CD4-positive, alpha-beta T cell (primary cell): ENCODE measurements at regions not wholly inside any gene's neighbourhood (a gene's known extent, or its start where the extent isn't known, plus 50 kb on each side); places are given as distances from the start of the nearest gene placed in this dataset.
"Not testable (repeated sequence)": the region's sequence is repeated elsewhere in the genome, so short reads cannot be mapped to it uniquely, and the experiment has no call there.

ENCODE experiments used
- ATAC-seq: fragments of 200-7000 bp; cut with Tn5 transposase; one replicate; pipeline ENCODE4 v1.10.0; 2022; ENCODE audit warnings: mild to moderate bottlenecking; ENCODE audit not compliant: poor library complexity
- CTCF ChIA-PET: fragments of 350-600 bp; sonication (Branson Sonifier 250); formaldehyde crosslinking; loops from one replicate; lab custom pipeline; 2021; ENCODE audit warnings: antibody characterized with exemption, inconsistent platforms; lab: Charles Lee
- POLR2A ChIA-PET: fragments of 350-600 bp; sonication (Branson Sonifier 250); formaldehyde crosslinking; loops from one replicate; lab custom pipeline; 2021; ENCODE audit warnings: antibody characterized with exemption, inconsistent platforms; lab: Charles Lee
- DNase-seq, 14 experiments: peaks; one replicate each; pipeline ENCODE4 v3.0.0-alpha.2; 2013 to 2020; ENCODE audit warnings: mixed read lengths in 2 of 14
- H3K27ac ChIP-seq, 2 donors: one replicate each; pipeline versions ENCODE4 v1.5.1 to v1.7.0; 2013; ENCODE audit warnings: low read length in 2 of 2, low read depth in 1 of 2, mild to moderate bottlenecking in 1 of 2
- H3K27me3 ChIP-seq, 2 experiments: 1 replicate in 1 of 2; 2 replicates in 1 of 2; pipeline versions ENCODE4 v1.6.1 to v1.7.0; 2013; ENCODE audit warnings: low read length in 2 of 2, control low read depth in 1 of 2, mild to moderate bottlenecking in 1 of 2, moderate library complexity in 1 of 2; ENCODE audit not compliant: insufficient read depth in 2 of 2, control insufficient read depth in 1 of 2
- H3K36me3 ChIP-seq: one replicate; pipeline ENCODE4 v1.6.1; 2013; ENCODE audit warnings: low read length, control low read depth; ENCODE audit not compliant: insufficient read depth
- H3K4me1 ChIP-seq: one replicate; pipeline ENCODE4 v1.6.1; 2013; ENCODE audit warnings: low read length, control low read depth; ENCODE audit not compliant: insufficient read depth
- H3K4me3 ChIP-seq: one replicate; pipeline ENCODE4 v1.5.1; 2013; ENCODE audit warnings: mild to moderate bottlenecking, low read length, moderate library complexity
- H3K9me3 ChIP-seq, 2 experiments: 1 replicate in 1 of 2; 2 replicates in 1 of 2; pipeline versions ENCODE4 v1.6.1 to v1.7.0; 2013; ENCODE audit warnings: low read length in 2 of 2, mild to moderate bottlenecking in 2 of 2, control low read depth in 1 of 2, moderate library complexity in 1 of 2; ENCODE audit not compliant: control insufficient read depth in 1 of 2, insufficient read depth in 1 of 2
- H3K27ac Mint-ChIP-seq: one replicate; pipeline ENCODE4 v1.8.0; 2020; ENCODE audit warnings: mixed read lengths
- H3K27me3 Mint-ChIP-seq: one replicate; pipeline ENCODE4 v1.8.0; 2021; ENCODE audit warnings: mixed read lengths
- H3K36me3 Mint-ChIP-seq: one replicate; pipeline ENCODE4 v1.8.0; 2021; ENCODE audit warnings: low read depth, mixed read lengths
- H3K4me1 Mint-ChIP-seq: one replicate; pipeline ENCODE4 v1.8.0; 2021; ENCODE audit warnings: low read depth, mixed read lengths
- H3K4me3 Mint-ChIP-seq: one replicate; pipeline ENCODE4 v1.8.0; 2020; ENCODE audit warnings: mild to moderate bottlenecking, mixed read lengths
- H3K9me3 Mint-ChIP-seq: one replicate; pipeline ENCODE4 v1.8.0; 2020; ENCODE audit warnings: mixed read lengths
- intact Hi-C, 2 experiments: fragments of 100-400 bp; cut with DNase I in 1 of 2; cut with micrococcal nuclease in 1 of 2; formaldehyde crosslinking; loops; one replicate each; pipeline versions ENCODE4 v1.15.1 to v1.9.0; 2023 to 2025; cut with DNase I, micrococcal nuclease

DNA sequence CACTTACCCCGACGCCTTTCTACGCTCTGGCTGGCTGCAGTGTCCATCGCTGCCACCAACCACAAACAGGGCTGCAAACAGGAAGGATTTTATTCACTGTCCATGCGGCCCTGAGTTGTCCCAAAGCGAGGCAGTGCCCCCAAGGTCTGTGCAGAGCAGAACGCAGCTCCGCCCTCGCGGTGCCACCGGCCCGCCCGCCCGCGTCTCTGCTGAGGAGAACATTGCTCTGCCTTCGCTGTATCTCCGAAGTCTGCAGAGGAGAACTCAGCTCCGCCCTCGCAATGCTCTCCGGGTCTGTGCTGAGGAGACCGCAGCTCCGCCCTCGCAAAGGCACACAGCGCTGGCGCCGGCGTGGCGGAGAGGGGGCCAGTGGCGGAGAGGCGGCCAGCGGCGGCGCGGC lies 645.1 kb downstream of the FAM72C start:
- H3K4me1 ChIP-seq, H3K4me3 ChIP-seq, POLR2A ChIA-PET, H3K27ac Mint-ChIP-seq, intact Hi-C loops, ATAC-seq, CTCF ChIA-PET, H3K9me3 ChIP-seq, H3K27me3 Mint-ChIP-seq, H3K4me3 Mint-ChIP-seq, H3K36me3 ChIP-seq, H3K4me1 Mint-ChIP-seq, H3K27me3 ChIP-seq, H3K9me3 Mint-ChIP-seq, H3K27ac ChIP-seq, H3K36me3 Mint-ChIP-seq: not testable (repeated sequence)
- DNase-seq: peak in 1 of 14 experiments; percentile 2

- DNase-seq, intact Hi-C loops, H3K4me3 Mint-ChIP-seq, H3K27me3 Mint-ChIP-seq, H3K9me3 Mint-ChIP-seq, H3K4me1 ChIP-seq, H3K4me3 ChIP-seq, POLR2A ChIA-PET, H3K27me3 ChIP-seq, H3K27ac Mint-ChIP-seq, H3K9me3 ChIP-seq, ATAC-seq, H3K36me3 Mint-ChIP-seq, H3K36me3 ChIP-seq, H3K4me1 Mint-ChIP-seq, H3K27ac ChIP-seq, CTCF ChIA-PET: not testable (repeated sequence)
Observed at GRCh38 chr1:143311154-143311553, 660.6 kb downstream of the FAM72C start.
